CD4-positive, alpha-beta T cell (primary cell): ENCODE measurements at regions not wholly inside any gene's neighbourhood (a gene's known extent, or its start where the extent isn't known, plus 50 kb on each side); places are given as distances from the start of the nearest gene placed in this dataset.
"Not testable (repeated sequence)": the region's sequence is repeated elsewhere in the genome, so short reads cannot be mapped to it uniquely, and the experiment has no call there.

Experiments
- ATAC-seq: fragments of 200-7000 bp; cut with Tn5 transposase; one replicate; pipeline ENCODE4 v1.10.0; 2022; ENCODE audit warnings: mild to moderate bottlenecking; ENCODE audit not compliant: poor library complexity
- CTCF ChIA-PET: fragments of 350-600 bp; sonication (Branson Sonifier 250); formaldehyde crosslinking; loops from one replicate; lab custom pipeline; 2021; ENCODE audit warnings: antibody characterized with exemption, inconsistent platforms; lab: Charles Lee
- POLR2A ChIA-PET: fragments of 350-600 bp; sonication (Branson Sonifier 250); formaldehyde crosslinking; loops from one replicate; lab custom pipeline; 2021; ENCODE audit warnings: antibody characterized with exemption, inconsistent platforms; lab: Charles Lee
- DNase-seq, 14 experiments: peaks; one replicate each; pipeline ENCODE4 v3.0.0-alpha.2; 2013 to 2020; ENCODE audit warnings: mixed read lengths in 2 of 14
- H3K27ac ChIP-seq, 2 donors: one replicate each; pipeline versions ENCODE4 v1.5.1 to v1.7.0; 2013; ENCODE audit warnings: low read length in 2 of 2, low read depth in 1 of 2, mild to moderate bottlenecking in 1 of 2
- H3K27me3 ChIP-seq, 2 experiments: 1 replicate in 1 of 2; 2 replicates in 1 of 2; pipeline versions ENCODE4 v1.6.1 to v1.7.0; 2013; ENCODE audit warnings: low read length in 2 of 2, control low read depth in 1 of 2, mild to moderate bottlenecking in 1 of 2, moderate library complexity in 1 of 2; ENCODE audit not compliant: insufficient read depth in 2 of 2, control insufficient read depth in 1 of 2
- H3K36me3 ChIP-seq: one replicate; pipeline ENCODE4 v1.6.1; 2013; ENCODE audit warnings: low read length, control low read depth; ENCODE audit not compliant: insufficient read depth
- H3K4me1 ChIP-seq: one replicate; pipeline ENCODE4 v1.6.1; 2013; ENCODE audit warnings: low read length, control low read depth; ENCODE audit not compliant: insufficient read depth
- H3K4me3 ChIP-seq: one replicate; pipeline ENCODE4 v1.5.1; 2013; ENCODE audit warnings: mild to moderate bottlenecking, low read length, moderate library complexity
- H3K9me3 ChIP-seq, 2 experiments: 1 replicate in 1 of 2; 2 replicates in 1 of 2; pipeline versions ENCODE4 v1.6.1 to v1.7.0; 2013; ENCODE audit warnings: low read length in 2 of 2, mild to moderate bottlenecking in 2 of 2, control low read depth in 1 of 2, moderate library complexity in 1 of 2; ENCODE audit not compliant: control insufficient read depth in 1 of 2, insufficient read depth in 1 of 2
- H3K27ac Mint-ChIP-seq: one replicate; pipeline ENCODE4 v1.8.0; 2020; ENCODE audit warnings: mixed read lengths
- H3K27me3 Mint-ChIP-seq: one replicate; pipeline ENCODE4 v1.8.0; 2021; ENCODE audit warnings: mixed read lengths
- H3K36me3 Mint-ChIP-seq: one replicate; pipeline ENCODE4 v1.8.0; 2021; ENCODE audit warnings: low read depth, mixed read lengths
- H3K4me1 Mint-ChIP-seq: one replicate; pipeline ENCODE4 v1.8.0; 2021; ENCODE audit warnings: low read depth, mixed read lengths
- H3K4me3 Mint-ChIP-seq: one replicate; pipeline ENCODE4 v1.8.0; 2020; ENCODE audit warnings: mild to moderate bottlenecking, mixed read lengths
- H3K9me3 Mint-ChIP-seq: one replicate; pipeline ENCODE4 v1.8.0; 2020; ENCODE audit warnings: mixed read lengths
- CTCF ChIP-seq: fragments of 200-600 bp; IDR thresholded peaks from one replicate; pipeline ENCODE4 v1.8.0; 2022; ENCODE audit warnings: antibody characterized with exemption, mild to moderate bottlenecking
- intact Hi-C, 2 experiments: fragments of 100-400 bp; cut with DNase I in 1 of 2; cut with micrococcal nuclease in 1 of 2; formaldehyde crosslinking; loops; one replicate each; pipeline versions ENCODE4 v1.15.1 to v1.9.0; 2023 to 2025; cut with DNase I, micrococcal nuclease

GRCh38 chr14:39593377-39593776, 161.1 kb upstream of the FBXO33 start:
- no peaks in the 10 kb centered on the region for H3K36me3 ChIP-seq
- no peak overlapping the region for H3K4me3 ChIP-seq
- no peak for ATAC-seq
- H3K27me3 ChIP-seq = no peaks in the 10 kb centered on the region
- H3K36me3 Mint-ChIP-seq = peaks cover 22% of the 10 kb centered on the region
- POLR2A ChIA-PET = no interaction called here
- H3K4me3 Mint-ChIP-seq = no peak overlapping the region
- peaks cover 26% of the 10 kb centered on the region for H3K9me3 Mint-ChIP-seq
- no peaks in the 10 kb centered on the region for H3K4me1 Mint-ChIP-seq
- no peak overlapping the region for H3K27ac Mint-ChIP-seq
- H3K27me3 Mint-ChIP-seq = no peaks in the 10 kb centered on the region
- CTCF ChIA-PET = no interaction called here
- peaks cover 0 to 6% of the 10 kb centered on the region in 2 experiments for H3K9me3 ChIP-seq
- intact Hi-C loops = no loop called here
- no peak for DNase-seq
- H3K27ac ChIP-seq = no peak overlapping the region
- H3K4me1 ChIP-seq = no peaks in the 10 kb centered on the region
- TF ChIP-seq CTCF = no peak

GRCh38 chr14:39592116-39592789, 160.0 kb upstream of the FBXO33 start:
- no peaks in the 10 kb centered on the region for H3K27me3 Mint-ChIP-seq

DNA sequence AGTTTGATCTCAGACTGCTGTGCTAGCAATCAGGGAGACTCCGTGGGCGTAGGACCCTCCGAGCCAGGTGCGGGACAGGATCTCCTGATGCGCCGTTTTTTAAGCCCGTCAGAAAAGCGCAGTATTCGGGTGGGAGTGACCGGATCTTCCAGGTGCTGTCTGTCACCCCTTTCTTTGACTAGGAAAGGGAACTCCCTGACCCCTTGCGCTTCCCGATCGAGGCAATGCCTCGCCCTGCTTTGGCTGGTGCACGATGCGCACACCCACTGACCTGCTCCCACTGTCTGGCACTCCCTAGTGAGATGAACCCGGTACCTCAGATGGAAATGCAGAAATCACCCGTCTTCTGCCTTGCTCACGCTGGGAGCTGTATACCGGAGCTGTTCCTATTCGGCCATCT, 157.6 kb upstream of the FBXO33 start:
- Mint-ChIP-seq H3K9me3 (peaks cover 15% of the 10 kb centered on the region), H3K36me3 (peaks cover 15% of the 10 kb centered on the region)
- POLR2A ChIA-PET, H3K27me3 Mint-ChIP-seq, H3K27me3 ChIP-seq, H3K4me1 ChIP-seq, CTCF ChIA-PET, H3K27ac ChIP-seq, intact Hi-C loops, ATAC-seq, H3K4me1 Mint-ChIP-seq, H3K9me3 ChIP-seq, H3K27ac Mint-ChIP-seq, H3K36me3 ChIP-seq, H3K4me3 ChIP-seq, DNase-seq, H3K4me3 Mint-ChIP-seq: not testable (repeated sequence)

More at GRCh38 chr14:39592116-39592789, 160.0 kb upstream of the FBXO33 start:
- no peak for TF ChIP-seq CTCF
- no peak overlapping the region for H3K27ac ChIP-seq
- peaks cover 0 to 6% of the 10 kb centered on the region in 2 experiments for H3K9me3 ChIP-seq
- H3K36me3 ChIP-seq = no peaks in the 10 kb centered on the region
- ChIA-PET POLR2A (no interaction called here), CTCF (no interaction called here)
- H3K27me3 ChIP-seq = no peaks in the 10 kb centered on the region
- DNase-seq (no peak), ATAC-seq (no peak)
- no peaks in the 10 kb centered on the region for H3K4me1 ChIP-seq
- H3K4me3 ChIP-seq = no peak overlapping the region
- intact Hi-C loops = no loop called here
- H3K27ac Mint-ChIP-seq = no peak overlapping the region
- H3K4me3 Mint-ChIP-seq = no peak overlapping the region
- no peaks in the 10 kb centered on the region for H3K4me1 Mint-ChIP-seq
- H3K9me3 Mint-ChIP-seq = peaks cover 25% of the 10 kb centered on the region
- H3K36me3 Mint-ChIP-seq = peaks cover 19% of the 10 kb centered on the region
